ENCODE measurements at regions not wholly inside any gene's neighbourhood (a gene's known extent, or its start where the extent isn't known, plus 50 kb on each side); places are given as distances from the start of the nearest gene placed in this dataset.
"Not testable (repeated sequence)": the region's sequence is repeated elsewhere in the genome, so short reads cannot be mapped to it uniquely, and the experiment has no call there.

DNA sequence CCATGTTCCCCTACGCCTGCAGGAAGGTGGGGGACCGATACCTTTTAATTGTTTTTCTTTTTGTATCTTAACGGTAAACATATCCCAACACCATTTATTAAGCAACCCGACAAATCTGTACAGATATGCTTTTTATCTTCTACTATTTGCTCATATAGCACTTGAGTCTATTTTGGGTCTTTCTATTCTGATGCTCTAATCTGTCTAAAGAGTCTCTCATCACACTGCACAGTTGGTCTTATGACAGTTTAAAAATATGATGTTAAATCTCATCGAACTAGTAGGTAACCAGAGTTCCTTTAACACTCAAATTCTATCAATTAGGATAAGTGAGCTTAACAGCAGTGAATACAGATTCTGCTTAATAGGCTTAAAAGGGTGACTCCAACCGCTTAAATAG, 111.6 kb downstream of the SOCS6 start:
- no peak for DNase-seq

DNA sequence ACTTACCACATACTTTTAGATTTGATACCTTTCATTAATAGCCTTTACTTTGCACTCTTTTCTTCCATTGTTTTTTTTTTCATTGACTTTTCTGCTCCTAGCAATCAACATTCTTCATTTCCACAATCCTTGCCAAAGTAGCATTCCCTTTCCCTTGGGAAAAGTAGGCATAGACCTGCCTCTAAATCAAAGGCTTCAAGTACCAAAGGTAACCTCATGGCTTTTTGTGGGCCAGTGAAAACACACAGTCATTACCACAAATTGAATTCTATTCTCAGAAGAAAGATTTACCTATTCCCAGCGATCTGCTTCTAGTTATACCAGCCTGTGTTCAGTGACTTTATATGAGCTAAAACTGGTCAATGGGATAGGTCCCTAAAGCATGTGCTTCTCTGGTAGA, 109.2 kb downstream of the SOCS6 start:
- DNase-seq, result no peak

DNA sequence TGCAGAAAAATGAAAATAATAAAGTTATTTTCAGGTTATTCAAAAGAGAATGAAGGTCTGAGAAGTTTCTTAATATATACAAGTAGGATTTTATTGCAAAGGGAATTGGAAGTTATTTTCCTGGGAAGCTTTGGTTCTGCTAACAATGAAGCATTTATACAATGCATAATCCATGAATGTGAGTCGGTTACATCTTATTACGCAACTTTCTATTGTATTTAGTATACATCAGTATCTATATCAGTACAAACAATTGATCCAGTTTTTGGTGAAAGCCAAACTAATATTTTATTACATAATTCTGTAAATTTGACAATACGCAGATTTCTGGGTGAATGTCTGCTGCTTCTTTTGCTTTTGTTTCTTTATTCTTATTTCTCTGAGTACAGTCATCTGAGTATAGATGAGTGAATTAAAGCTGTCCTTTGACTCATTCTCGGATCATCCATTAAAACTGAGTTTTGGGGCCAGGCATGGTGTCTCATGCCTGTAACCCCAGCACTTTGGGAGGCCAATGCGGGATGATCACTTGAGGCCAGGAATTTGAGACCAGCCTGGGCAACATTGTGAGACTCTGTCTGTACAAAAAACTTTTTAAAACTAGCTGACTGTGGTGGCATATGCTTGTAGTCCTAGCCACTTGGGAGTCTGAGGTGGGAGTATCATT, 108.5 kb downstream of the SOCS6 start:
- no peak for DNase-seq

DNA sequence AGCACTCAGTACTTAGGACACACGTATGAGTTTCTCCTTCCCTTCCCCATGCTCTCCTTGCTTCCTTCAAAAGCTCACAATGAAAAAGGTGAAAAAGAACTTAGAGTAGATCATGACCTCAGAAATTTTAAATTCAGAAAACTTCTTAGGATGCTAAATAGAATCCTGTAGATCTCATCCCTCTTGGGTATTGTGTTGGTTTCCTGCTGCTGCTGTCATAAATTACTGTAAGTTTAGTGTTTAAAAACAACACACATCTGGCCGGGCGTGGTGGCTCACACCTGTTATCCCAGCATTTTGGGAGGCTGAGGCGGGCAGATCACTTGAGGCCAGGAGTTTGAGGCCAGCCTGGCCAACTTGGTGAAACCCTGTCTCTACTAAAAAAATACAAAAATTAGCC, 106.9 kb downstream of the SOCS6 start:
- DNase-seq, result not testable (repeated sequence)

DNA sequence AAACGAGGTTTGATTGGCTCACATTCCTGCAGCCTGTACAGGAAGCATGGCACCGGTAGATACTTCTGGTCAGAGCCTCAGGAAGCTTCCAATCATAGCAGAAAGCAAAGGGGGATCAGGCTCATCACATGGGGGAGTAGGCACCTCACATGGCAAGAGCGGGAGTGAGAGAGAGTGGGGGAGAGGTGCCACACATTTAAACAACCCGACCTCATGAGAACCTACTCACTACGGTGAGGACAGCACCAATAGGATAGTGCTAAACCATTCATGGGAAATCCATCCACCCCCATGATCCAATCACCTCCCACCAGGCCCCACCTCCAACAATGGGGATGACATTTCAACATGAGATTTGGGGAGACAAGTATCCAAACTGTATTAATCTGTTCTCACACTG, 105.8 kb downstream of the SOCS6 start:
- no peak for DNase-seq

DNA sequence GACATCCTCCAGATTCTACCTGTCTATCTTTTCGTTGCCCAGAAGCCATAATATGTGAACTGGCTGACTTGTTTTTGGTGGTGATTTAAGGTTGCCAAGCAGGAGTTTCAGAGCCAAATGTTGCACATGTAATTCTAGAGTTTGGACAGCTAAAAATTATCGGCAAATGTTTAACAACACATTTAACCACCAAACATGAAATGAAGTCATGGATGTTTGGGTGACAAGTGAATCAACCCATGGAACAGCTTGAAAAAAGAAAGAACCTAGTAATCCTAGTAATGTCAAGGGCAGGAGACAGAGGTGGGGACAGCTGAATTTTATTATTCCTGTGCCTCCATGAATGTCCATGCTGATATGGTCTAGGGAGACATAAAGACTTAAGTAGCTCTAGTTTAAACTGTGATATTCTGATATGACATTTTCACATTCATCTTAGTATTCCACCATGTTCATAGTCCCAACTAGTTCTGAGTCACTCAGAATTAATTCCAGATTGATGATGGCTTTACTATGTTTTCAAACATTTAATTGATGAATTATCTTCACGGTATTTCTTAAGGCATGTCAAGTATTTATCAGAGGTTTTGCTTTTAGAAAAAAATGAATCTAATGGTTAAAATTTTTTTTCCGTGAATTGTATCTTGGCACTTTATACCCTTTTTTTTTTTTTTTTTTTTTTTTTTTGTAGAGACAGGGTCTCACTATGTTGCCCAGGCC, 101.7 kb downstream of the SOCS6 start:
- no peak for DNase-seq

DNA sequence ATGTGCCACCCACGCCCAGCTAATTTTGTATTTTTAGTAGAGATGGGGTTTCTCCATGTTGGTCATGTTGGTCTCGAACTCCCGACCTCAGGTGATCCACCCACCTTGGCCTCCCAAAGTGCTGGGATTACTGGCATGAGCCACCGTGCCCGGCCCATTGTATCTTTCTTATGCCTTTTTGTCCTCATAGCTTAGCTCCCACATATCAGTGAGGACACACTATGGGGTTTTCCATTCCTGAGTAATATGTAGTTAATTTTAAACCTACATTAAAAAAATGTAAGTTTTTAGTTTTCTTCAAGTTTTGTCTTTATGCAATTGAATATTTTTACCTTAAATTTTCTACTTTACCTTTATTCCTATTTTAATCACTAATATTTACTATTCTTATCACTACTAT, 100.2 kb downstream of the SOCS6 start:
- not testable (repeated sequence) for DNase-seq

DNA sequence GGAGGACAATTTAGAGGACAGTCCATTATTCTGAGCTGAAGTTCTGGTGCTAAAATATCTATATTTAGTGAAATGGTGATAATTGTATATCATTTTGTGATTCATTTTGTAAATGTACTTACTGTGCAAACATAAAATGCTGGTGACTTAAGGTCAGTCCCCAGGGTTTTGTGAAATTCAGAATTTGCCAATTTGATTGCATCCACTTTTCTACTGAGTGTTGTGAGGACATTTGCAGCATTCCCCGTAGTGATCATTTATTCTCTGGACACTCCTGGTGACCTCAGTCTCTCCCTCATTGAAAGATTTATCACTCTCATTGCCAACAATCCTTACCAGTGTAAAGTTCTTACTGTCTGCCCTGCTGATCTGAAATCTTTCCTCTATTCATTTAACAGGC, 98.2 kb downstream of the SOCS6 start:
- DNase-seq, result no peak

DNA sequence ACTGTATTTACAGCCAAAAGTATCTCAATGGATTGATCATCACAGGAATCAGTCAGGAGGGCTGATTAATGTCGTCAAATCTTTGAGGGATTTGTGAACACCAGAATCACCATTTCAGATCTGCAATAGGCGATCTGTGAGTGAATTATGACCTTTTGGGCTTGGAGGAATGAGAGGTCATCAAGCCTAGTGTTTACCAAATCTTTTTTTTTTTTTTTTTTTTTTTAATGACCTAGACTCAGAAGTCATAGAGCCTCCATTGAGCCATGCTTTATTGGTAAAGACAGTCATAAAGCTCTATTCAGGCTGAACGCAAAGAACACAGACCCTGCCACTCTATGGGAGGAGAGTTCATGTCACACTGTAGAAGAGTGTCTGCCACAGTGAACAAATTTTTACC, 97.7 kb downstream of the SOCS6 start:
- no peak for DNase-seq

DNA sequence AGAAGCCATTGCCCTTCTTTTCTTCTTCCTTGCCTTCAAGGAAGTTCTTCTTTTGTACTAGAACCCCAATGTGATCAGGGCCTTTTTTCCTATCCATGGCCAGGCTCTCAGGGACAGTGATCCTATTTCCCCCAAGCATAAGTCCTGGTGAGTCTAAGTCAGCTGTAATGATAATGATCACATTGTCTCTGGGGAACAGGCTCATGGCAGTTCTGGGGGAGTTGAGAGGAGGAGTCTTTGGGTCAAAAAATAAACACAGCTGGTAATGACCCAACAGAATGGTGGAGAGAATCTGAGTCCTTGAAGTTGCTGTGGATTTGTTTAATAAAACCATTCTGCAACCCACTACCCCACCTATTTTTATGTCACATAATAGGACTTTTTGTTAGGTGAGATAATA, 96.6 kb downstream of the SOCS6 start:
- DNase-seq, result no peak

DNA sequence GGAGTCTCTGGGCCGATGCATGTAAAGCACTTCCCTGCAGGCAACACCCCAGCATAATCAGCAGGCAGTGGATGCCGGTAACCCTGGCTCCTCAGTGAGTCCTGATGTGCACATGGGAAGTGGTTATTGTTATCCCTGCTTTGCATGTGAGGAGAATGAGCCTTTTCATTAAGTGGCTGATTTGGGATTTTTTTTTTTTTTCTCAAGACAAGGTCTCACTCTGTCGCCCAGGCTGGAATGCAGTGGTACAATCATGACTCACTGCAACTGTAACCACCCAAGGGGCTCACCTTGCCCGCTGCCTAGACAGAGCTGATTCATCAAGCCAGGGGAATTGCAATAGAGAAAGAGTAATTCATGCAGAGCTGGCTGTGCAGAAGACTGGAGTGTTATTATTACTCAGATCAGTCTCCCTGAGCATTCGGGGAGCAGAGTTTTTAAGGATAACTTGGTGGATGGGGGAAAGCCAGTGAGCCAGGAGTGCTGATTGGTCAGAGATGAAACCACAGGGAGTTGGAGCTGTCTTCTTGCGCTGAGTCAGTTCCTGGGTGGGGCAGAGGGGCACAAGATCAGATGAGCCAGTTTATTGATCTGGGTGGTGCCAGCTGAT, 95.4 kb downstream of the SOCS6 start:
- no peak for DNase-seq

DNA sequence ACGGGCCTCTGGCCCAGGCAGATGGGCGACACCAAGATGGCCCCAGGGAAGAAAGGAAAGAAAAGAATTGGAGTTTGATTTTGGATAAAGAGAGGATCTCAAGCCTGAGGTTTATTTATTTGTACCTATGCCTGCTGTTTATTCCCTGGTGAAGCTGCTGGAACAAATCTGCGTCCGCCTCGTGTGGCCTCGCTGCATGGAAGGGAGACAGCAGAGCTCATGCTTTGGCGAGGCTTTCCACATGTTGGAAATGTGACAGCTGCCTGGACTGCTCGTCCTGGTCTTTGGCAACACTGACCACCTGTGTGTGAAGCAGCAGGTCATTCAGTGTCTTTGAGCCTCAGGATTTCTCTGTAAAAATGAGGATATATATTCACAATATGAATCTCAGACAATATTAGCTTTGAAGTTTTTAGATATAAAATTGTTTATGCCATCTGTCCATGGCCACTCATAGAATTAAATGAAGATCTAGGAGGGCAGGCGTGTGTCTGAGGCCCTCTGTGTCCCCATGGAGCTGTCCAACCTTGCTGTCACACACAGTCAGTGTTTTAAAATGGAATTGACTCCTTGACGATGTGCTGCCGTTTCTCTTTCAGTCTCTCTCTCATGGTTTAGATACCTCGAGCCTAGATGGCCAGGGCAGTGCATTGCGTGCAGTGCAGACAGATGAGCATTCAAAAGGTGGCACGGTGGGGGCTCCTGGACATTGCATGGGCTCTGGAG, 94.3 kb downstream of the SOCS6 start:
- no peak for DNase-seq

DNA sequence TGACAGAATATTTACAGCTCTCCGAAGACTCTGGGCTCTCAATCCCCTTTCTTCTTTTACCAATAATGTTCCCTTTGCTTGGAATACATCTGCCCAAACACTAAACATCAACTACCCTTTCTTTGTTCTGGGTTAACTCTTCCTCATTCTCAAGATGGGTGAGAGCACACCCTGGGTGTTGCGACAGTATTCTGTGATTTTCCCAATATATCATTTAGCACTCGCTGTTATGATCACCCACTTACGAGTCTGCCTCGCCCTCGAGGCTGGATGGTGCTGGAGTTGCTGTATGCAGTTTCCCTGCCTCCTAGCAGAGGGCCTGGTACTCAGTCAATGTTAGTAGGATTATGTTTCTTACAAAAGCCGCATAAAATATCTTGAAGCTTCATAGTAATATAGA, 93.2 kb downstream of the SOCS6 start:
- no peak for DNase-seq

DNA sequence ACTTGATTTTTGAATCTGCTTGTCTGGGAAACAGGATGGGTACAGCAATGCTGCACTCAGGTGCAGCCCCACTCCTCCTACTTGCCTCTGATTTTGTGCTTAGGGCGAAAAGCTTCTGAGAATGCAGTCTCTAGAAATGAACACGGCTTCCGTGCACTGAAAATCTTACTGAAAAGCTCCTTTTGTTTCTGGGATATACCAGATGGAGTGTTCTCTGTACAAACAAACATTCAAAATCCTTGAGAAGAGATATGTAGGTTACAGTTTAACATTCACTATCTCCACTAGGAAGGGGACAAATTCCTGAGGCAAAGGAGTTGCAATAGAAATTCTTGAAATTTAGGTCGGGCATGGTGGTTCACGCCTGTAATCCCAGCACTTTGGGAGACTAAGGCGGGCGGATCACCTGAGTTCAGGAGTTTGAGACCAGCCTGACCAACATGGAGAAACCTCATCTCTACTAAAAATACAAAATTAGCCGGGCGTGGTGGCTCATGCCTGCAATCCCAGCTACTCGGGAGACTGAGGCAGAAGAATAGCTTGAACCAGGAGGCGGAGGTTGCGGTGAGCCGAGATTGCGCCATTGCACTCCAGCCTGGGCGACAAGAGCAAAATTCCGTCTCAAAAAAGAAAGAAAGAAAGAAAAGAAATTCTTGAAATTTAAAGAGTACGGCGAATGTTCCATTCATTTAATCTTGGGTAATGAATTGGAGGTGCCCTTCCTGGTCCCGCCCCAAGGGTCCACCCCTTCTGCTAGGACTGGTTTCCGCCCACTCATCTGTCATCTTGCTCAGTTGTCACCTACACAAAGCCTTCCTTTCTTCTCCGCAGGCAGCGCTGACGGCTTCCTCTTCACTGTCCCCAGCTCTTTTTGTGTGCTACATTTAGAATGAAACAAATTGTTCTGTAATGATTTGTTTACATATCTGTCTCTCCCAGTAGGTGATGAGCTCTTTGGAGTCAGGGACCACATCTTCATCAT, 92.4 kb downstream of the SOCS6 start:
- DNase-seq, result peak; percentile 37
